SK-N-SH (cell line): ENCODE measurements at regions not wholly inside any gene's neighbourhood (a gene's known extent, or its start where the extent isn't known, plus 50 kb on each side); places are given as distances from the start of the nearest gene placed in this dataset.

Experiments
- CTCF ChIA-PET: fragments of 300-600, 350-600 bp; formaldehyde crosslinking; extraction: SDS; loops from one replicate; lab custom pipeline; 2021; lab: Yijun Ruan, JAX
- POLR2A ChIA-PET: fragments of 350-600 bp; sonication (Branson Sonifier 250); formaldehyde crosslinking; extraction: SDS; loops from one replicate; lab custom pipeline; 2020; ENCODE audit warnings: antibody characterized with exemption, inconsistent platforms; lab: Yijun Ruan, JAX
- DNase-seq: peaks from one replicate; pipeline ENCODE4 v3.0.0; 2012
- H2AFZ ChIP-seq: fragments of 200-600 bp; sonication (generic); 2 replicates; pipeline ENCODE4 v1.8.1; 2016; ENCODE audit warnings: antibody characterized with exemption, mild to moderate bottlenecking, low read depth
- H3F3A ChIP-seq: fragments of 200-600 bp; sonication (generic); replicated peaks from 2 replicates; pipeline ENCODE3; 2016; ENCODE audit warnings: antibody characterized with exemption, mild to moderate bottlenecking; ENCODE audit not compliant: insufficient read depth
- H3K27ac ChIP-seq, 2 experiments: fragments of 200-500 bp in 1 of 2; fragments of 200-600 bp in 1 of 2; sonication (Bioruptor generic) in 1 of 2; sonication (generic), shearing (Covaris generic) in 1 of 2; 2 replicates each; pipeline versions ENCODE4 v1.5.1 to v1.6.1; 2014 to 2016; ENCODE audit warnings: low read depth in 2 of 2, inconsistent platforms in 1 of 2, low read length in 1 of 2, mild to moderate bottlenecking in 1 of 2, mixed read lengths in 1 of 2
- H3K27me3 ChIP-seq: fragments of 200-600 bp; sonication (generic), shearing (Covaris generic); 2 replicates; pipeline ENCODE4 v1.6.1; 2016; ENCODE audit warnings: mixed run types; ENCODE audit not compliant: insufficient read depth
- H3K36me3 ChIP-seq, 2 experiments: fragments of 200-500 bp in 1 of 2; fragments of 200-600 bp in 1 of 2; sonication (Bioruptor generic) in 1 of 2; sonication (generic) in 1 of 2; replicated peaks in 1 of 2; 2 replicates each; pipeline versions ENCODE3 to v1.5.1; 2014 to 2016; ENCODE audit warnings: low read length in 1 of 2, mild to moderate bottlenecking in 1 of 2; ENCODE audit not compliant: insufficient read depth in 2 of 2, control insufficient read depth in 1 of 2
- H3K4me1 ChIP-seq, 2 experiments: fragments of 200-500 bp in 1 of 2; fragments of 200-600 bp in 1 of 2; sonication (Bioruptor generic) in 1 of 2; sonication (generic), shearing (Covaris generic) in 1 of 2; 2 replicates each; pipeline versions ENCODE4 v1.5.1 to v1.6.1; 2014 to 2016; ENCODE audit warnings: low read depth in 1 of 2, low read length in 1 of 2, mixed run types in 1 of 2; ENCODE audit not compliant: insufficient read depth in 2 of 2, control insufficient read depth in 1 of 2
- H3K4me2 ChIP-seq: fragments of 200-600 bp; sonication (generic), shearing (Covaris generic); 2 replicates; pipeline ENCODE4 v1.6.1; 2017; ENCODE audit warnings: mixed run types
- H3K4me3 ChIP-seq, 2 experiments: fragments of 200-500 bp in 1 of 2; fragments of 200-600 bp in 1 of 2; sonication (Bioruptor generic) in 1 of 2; sonication (generic), shearing (Covaris generic) in 1 of 2; 2 replicates each; pipeline versions ENCODE4 v1.5.1 to v1.8.1; 2014 to 2016; ENCODE audit warnings: low read depth in 2 of 2, inconsistent platforms in 1 of 2, low read length in 1 of 2, mild to moderate bottlenecking in 1 of 2, mixed read lengths in 1 of 2, moderate library complexity in 1 of 2
- H3K79me2 ChIP-seq: fragments of 200-600 bp; sonication (generic); 2 replicates; pipeline ENCODE4 v1.8.1; 2017; ENCODE audit warnings: mild to moderate bottlenecking; ENCODE audit not compliant: insufficient read depth
- H3K9ac ChIP-seq: fragments of 200-600 bp; sonication (generic); 2 replicates; pipeline ENCODE4 v1.6.1; 2017; ENCODE audit warnings: mixed run types
- H3K9me2 ChIP-seq: fragments of 200-600 bp; sonication (generic); 2 replicates; pipeline ENCODE4 v1.6.1; 2017; ENCODE audit warnings: mixed run types
- H3K9me3 ChIP-seq: fragments of 200-600 bp; sonication (generic); 2 replicates; pipeline ENCODE4 v1.6.1; 2017; ENCODE audit warnings: mixed run types, mild to moderate bottlenecking, moderate library complexity
- H4K20me1 ChIP-seq: fragments of 200-600 bp; sonication (generic); 2 replicates; pipeline ENCODE4 v1.6.1; 2017; ENCODE audit warnings: mild to moderate bottlenecking, mixed run types; ENCODE audit not compliant: insufficient read depth
- EP300 ChIP-seq, 2 experiments: IDR thresholded peaks; 2 replicates each; pipeline versions ENCODE4 v1.4.0 to v1.6.1; 2012; ENCODE audit warnings: borderline replicate concordance in 1 of 2, low read depth in 1 of 2, low read length in 1 of 2
- EZH2phosphoT487 ChIP-seq: fragments of 200-600 bp; sonication (generic); IDR thresholded peaks from 2 replicates; pipeline ENCODE4 v1.6.1; 2017; ENCODE audit warnings: low read depth, mixed run types, mild to moderate bottlenecking, antibody characterized with exemption, moderate library complexity, borderline replicate concordance
- FOSL2 ChIP-seq: IDR thresholded peaks from 2 replicates; pipeline ENCODE4 v1.4.0; 2012; ENCODE audit warnings: low read depth, mild to moderate bottlenecking, moderate library complexity, borderline replicate concordance
- GABPA ChIP-seq: IDR thresholded peaks from 2 replicates; pipeline ENCODE4 v1.4.0; 2012; ENCODE audit warnings: low read depth, mild to moderate bottlenecking
- GATA2 ChIP-seq: sonication (generic); formaldehyde crosslinking; IDR thresholded peaks from 2 replicates; pipeline ENCODE4 v1.5.0; 2020; ENCODE audit warnings: mild to moderate bottlenecking, missing genetic modification reagents
- JUND ChIP-seq: IDR thresholded peaks from 2 replicates; pipeline ENCODE4 v1.4.0; 2012
- RCOR1 ChIP-seq: fragments of 150-350 bp; IDR thresholded peaks from 2 replicates; pipeline ENCODE4 v1.6.1; 2017; ENCODE audit warnings: antibody characterized with exemption, low read length
- RFX5 ChIP-seq: IDR thresholded peaks from 2 replicates; pipeline ENCODE4 v1.6.1; 2012; ENCODE audit warnings: mild to moderate bottlenecking, improper control_type of control experiment, low read length
- SIN3A ChIP-seq: IDR thresholded peaks from 2 replicates; pipeline ENCODE4 v1.6.1; 2012; ENCODE audit warnings: low read depth, mild to moderate bottlenecking, low read length, moderate library complexity, borderline replicate concordance
- SMC3 ChIP-seq: IDR thresholded peaks from 2 replicates; pipeline ENCODE4 v1.6.1; 2012; ENCODE audit warnings: low read depth, low read length, improper control_type of control experiment
- TAF1 ChIP-seq: IDR thresholded peaks from 2 replicates; pipeline ENCODE4 v1.6.1; 2012; ENCODE audit warnings: low read depth, mild to moderate bottlenecking, low read length, moderate library complexity, borderline replicate concordance
- TEAD4 ChIP-seq: IDR thresholded peaks from 2 replicates; pipeline ENCODE4 v1.4.0; 2012; ENCODE audit warnings: mild to moderate bottlenecking, borderline replicate concordance; ENCODE audit not compliant: insufficient read depth
- YY1 ChIP-seq: IDR thresholded peaks from 2 replicates; pipeline ENCODE4 v1.4.0; 2012; ENCODE audit warnings: low read depth, mild to moderate bottlenecking
- WGBS: methylation state at CpG from one replicate; pipeline ENCODE4 v1.1.6; 2017; ENCODE audit warnings: low lambda C conversion rate; 5-methylcytosine and 5-hydroxymethylcytosine counted together
- TF ChIP-seq, protein P1 (sequence below): fragments of 200-600 bp; sonication (generic); IDR thresholded peaks from 2 replicates; pipeline ENCODE4 v1.6.1; 2017; ENCODE audit warnings: antibody characterized with exemption, mild to moderate bottlenecking, moderate library complexity
- TF ChIP-seq, protein P2 (sequence below): IDR thresholded peaks from 2 replicates; pipeline ENCODE4 v1.6.1; 2012; ENCODE audit warnings: mild to moderate bottlenecking, low read depth, low read length, moderate library complexity
- TF ChIP-seq, protein P3 (sequence below): IDR thresholded peaks from 2 replicates; pipeline ENCODE4 v1.4.0; 2012; ENCODE audit warnings: low read depth, borderline replicate concordance
- TF ChIP-seq, protein P4 (sequence below): fragments of 150-350 bp; IDR thresholded peaks from 2 replicates; pipeline ENCODE4 v1.6.1; 2017; ENCODE audit warnings: antibody characterized with exemption, low read length, low read depth, borderline replicate concordance
- TF ChIP-seq, protein P5 (sequence below): IDR thresholded peaks from 2 replicates; pipeline ENCODE4 v1.4.0; 2012; ENCODE audit warnings: low read depth
- TF ChIP-seq, protein P6 (sequence below): fragments of 150-350 bp; IDR thresholded peaks from 2 replicates; pipeline ENCODE4 v1.6.1; 2016; ENCODE audit warnings: mild to moderate bottlenecking, low read depth, low read length

DNA sequence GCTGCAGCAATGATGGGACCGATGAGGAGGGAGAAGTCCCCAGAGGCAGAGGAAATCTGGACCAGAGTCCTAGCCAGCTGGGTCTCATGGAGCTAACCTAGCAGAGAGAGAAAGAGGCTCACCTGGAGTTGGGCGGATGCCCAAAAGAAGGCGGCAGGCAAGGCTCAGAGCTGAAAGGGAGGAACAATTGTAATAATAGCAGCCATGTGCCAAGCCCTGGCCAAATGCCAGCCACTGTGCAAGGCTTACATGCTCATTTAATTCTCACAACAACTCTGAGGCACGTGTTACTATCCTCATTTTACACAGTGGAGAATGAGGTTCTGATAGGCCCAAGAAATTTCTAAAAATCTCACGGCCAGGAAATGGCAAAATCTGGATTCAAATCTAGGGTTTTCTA is 50.0 kb upstream of the ZNF648 start:
- Histone ChIP-seq H3K27me3 (no peaks in the 10 kb centered on the region), H3K4me2 (no peak overlapping the region), H2AFZ (no peak overlapping the region), H3K4me1 (no peaks in the 10 kb centered on the region), H3K9me3 (no peaks in the 10 kb centered on the region), H3K9ac (no peak overlapping the region), H3F3A (no peaks in the 10 kb centered on the region), H3K36me3 (no peaks in the 10 kb centered on the region), H3K4me3 (no peak overlapping the region), H3K9me2 (no peaks in the 10 kb centered on the region), H3K79me2 (no peaks in the 10 kb centered on the region), H3K27ac (no peak overlapping the region), H4K20me1 (no peaks in the 10 kb centered on the region)
- WGBS: 40% methylated on average over 5 of the region's 5 CpGs
- ChIA-PET POLR2A (no interaction called here), CTCF (no interaction called here)
- TF ChIP-seq EP300 (IDR thresholded peaks at IDR 0.05; ENCODE audit: borderline replicate concordance in 1 of 2, low read depth in 1 of 2, low read length in 1 of 2) (no peak), FOSL2 (no peak), JUND (no peak), SIN3A (no peak), GABPA (no peak), TEAD4 (no peak), EZH2phosphoT487 (no peak), TAF1 (no peak), SMC3 (no peak), GATA2 (CRISPR knock-in tag) (no peak), RFX5 (no peak), RCOR1 (no peak), YY1 (no peak)
- TF ChIP-seq, protein P1, sequence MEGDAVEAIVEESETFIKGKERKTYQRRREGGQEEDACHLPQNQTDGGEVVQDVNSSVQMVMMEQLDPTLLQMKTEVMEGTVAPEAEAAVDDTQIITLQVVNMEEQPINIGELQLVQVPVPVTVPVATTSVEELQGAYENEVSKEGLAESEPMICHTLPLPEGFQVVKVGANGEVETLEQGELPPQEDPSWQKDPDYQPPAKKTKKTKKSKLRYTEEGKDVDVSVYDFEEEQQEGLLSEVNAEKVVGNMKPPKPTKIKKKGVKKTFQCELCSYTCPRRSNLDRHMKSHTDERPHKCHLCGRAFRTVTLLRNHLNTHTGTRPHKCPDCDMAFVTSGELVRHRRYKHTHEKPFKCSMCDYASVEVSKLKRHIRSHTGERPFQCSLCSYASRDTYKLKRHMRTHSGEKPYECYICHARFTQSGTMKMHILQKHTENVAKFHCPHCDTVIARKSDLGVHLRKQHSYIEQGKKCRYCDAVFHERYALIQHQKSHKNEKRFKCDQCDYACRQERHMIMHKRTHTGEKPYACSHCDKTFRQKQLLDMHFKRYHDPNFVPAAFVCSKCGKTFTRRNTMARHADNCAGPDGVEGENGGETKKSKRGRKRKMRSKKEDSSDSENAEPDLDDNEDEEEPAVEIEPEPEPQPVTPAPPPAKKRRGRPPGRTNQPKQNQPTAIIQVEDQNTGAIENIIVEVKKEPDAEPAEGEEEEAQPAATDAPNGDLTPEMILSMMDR: no peak
- TF ChIP-seq, protein P2, sequence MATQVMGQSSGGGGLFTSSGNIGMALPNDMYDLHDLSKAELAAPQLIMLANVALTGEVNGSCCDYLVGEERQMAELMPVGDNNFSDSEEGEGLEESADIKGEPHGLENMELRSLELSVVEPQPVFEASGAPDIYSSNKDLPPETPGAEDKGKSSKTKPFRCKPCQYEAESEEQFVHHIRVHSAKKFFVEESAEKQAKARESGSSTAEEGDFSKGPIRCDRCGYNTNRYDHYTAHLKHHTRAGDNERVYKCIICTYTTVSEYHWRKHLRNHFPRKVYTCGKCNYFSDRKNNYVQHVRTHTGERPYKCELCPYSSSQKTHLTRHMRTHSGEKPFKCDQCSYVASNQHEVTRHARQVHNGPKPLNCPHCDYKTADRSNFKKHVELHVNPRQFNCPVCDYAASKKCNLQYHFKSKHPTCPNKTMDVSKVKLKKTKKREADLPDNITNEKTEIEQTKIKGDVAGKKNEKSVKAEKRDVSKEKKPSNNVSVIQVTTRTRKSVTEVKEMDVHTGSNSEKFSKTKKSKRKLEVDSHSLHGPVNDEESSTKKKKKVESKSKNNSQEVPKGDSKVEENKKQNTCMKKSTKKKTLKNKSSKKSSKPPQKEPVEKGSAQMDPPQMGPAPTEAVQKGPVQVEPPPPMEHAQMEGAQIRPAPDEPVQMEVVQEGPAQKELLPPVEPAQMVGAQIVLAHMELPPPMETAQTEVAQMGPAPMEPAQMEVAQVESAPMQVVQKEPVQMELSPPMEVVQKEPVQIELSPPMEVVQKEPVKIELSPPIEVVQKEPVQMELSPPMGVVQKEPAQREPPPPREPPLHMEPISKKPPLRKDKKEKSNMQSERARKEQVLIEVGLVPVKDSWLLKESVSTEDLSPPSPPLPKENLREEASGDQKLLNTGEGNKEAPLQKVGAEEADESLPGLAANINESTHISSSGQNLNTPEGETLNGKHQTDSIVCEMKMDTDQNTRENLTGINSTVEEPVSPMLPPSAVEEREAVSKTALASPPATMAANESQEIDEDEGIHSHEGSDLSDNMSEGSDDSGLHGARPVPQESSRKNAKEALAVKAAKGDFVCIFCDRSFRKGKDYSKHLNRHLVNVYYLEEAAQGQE: no peak
- TF ChIP-seq, protein P3, sequence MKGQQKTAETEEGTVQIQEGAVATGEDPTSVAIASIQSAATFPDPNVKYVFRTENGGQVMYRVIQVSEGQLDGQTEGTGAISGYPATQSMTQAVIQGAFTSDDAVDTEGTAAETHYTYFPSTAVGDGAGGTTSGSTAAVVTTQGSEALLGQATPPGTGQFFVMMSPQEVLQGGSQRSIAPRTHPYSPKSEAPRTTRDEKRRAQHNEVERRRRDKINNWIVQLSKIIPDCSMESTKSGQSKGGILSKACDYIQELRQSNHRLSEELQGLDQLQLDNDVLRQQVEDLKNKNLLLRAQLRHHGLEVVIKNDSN: no peak
- TF ChIP-seq, protein P4, sequence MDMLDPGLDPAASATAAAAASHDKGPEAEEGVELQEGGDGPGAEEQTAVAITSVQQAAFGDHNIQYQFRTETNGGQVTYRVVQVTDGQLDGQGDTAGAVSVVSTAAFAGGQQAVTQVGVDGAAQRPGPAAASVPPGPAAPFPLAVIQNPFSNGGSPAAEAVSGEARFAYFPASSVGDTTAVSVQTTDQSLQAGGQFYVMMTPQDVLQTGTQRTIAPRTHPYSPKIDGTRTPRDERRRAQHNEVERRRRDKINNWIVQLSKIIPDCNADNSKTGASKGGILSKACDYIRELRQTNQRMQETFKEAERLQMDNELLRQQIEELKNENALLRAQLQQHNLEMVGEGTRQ: no peak
- TF ChIP-seq, protein P5, sequence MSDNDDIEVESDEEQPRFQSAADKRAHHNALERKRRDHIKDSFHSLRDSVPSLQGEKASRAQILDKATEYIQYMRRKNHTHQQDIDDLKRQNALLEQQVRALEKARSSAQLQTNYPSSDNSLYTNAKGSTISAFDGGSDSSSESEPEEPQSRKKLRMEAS: no peak
- TF ChIP-seq, protein P6, sequence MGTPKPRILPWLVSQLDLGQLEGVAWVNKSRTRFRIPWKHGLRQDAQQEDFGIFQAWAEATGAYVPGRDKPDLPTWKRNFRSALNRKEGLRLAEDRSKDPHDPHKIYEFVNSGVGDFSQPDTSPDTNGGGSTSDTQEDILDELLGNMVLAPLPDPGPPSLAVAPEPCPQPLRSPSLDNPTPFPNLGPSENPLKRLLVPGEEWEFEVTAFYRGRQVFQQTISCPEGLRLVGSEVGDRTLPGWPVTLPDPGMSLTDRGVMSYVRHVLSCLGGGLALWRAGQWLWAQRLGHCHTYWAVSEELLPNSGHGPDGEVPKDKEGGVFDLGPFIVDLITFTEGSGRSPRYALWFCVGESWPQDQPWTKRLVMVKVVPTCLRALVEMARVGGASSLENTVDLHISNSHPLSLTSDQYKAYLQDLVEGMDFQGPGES: no peak
- DNase-seq: no peak
